T-helper 1 cell (primary cell): ENCODE measurements at regions not wholly inside any gene's neighbourhood (a gene's known extent, or its start where the extent isn't known, plus 50 kb on each side); places are given as distances from the start of the nearest gene placed in this dataset.
"Not testable (repeated sequence)": the region's sequence is repeated elsewhere in the genome, so short reads cannot be mapped to it uniquely, and the experiment has no call there.

Source experiments
- DNase-seq, 5 donors: peaks; one replicate each; pipeline ENCODE4 v3.0.0-alpha.2; 2012 to 2020

GRCh38 chrX:11836284-11836683, 78.2 kb downstream of the MSL3 start:
- no peak for DNase-seq

GRCh38 chrX:11837437-11837836, 79.4 kb downstream of the MSL3 start:
- DNase-seq: no peak

DNA sequence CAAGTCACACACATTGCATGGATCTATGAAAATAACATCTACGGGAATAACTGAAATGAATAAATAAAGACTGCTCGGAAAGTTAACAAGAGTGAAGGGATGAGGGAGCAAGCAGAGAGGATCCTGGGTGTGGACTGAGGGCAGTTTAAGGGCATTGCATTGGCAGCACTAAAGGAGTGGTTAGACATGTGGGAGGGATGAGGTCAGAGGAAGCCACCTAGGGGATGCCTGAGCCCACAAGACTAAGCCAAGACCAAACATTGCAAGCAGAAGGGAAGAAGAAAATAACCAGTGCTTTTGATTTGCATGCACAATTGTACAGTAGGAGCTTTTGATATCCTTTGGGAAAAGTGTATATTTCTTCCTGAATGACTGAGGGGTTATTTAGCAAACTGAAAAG, 106.1 kb downstream of the MSL3 start:
- DNase-seq: no peak

DNA sequence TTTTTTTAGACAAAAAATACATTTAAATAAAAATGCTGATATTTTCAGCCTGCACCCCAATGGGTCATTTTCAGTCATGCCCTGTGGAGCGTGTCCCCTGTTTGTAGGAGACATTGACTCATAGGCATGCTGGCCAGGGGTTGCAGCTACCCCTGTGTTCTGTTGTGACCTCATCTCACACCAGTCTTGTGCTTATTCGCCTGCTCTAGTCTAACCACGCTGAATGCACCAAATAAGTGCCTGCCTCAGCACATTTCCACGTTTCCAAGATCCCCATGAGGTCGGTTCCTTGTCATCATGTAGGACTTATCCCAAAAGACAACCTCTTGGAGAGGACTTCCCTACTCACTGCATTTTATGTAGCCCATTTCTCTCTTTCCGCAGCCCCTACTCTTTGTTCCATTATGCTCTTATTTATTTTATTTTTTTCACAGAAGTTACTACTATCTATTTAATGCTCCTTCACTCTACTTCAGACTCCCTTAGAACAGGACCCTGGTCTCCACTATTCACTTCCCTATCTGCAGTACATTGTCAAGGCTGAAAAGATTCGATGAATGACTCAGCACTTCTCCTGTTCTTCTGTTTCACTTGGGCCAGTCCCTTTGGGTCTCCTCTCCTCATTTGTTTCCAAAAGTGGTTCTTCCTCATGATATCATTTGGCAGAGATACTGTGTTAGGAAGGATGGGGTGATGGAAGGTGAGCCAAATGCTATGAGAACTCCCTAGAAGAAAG, 109.7 kb downstream of the MSL3 start:
- DNase-seq: no peak

DNA sequence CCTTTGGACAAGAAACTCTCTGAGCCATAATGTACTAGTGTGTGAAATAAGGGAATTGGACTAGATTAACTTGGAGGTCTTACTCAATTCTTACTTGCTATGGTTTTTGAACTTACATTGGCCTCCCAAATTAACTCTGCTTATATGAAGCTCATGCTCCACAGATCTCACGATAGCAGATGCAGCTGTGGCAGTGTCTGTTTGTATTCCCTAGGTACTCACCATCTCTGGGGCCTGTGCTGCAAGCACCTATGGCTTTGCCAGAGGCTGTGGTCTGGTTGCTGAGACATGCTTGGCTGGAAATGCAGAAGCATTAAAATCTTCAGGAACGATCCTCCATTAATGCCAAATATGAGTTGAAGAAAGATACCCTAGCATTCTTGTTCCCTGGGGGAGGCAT, 112.8 kb downstream of the MSL3 start:
- no peak for DNase-seq

- DNase-seq: no peak
Observed at GRCh38 chrX:11881485-11882170, 123.6 kb downstream of the MSL3 start.

- no peak for DNase-seq
Observed at GRCh38 chrX:11886745-11887144, 128.7 kb downstream of the MSL3 start.

GRCh38 chrX:11887175-11887574, 129.1 kb downstream of the MSL3 start:
- no peak for DNase-seq

DNA sequence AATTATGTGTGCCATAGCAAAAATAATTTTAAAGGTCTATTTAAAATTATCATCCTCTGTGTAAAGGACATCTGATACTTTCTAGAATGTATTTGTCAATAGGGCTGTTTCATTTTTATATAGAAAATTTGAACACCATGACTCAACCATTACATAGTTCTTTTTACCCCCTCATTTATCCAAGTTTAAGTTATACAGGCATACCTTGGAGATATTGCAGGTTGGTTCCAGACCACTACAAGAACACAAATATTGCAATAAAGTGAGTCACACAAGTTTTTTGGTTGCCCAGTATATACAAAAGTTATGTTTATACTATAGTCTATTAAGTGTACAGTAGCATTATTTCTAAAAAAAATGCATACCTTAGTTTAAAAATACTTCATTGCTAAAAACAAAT, 130.4 kb downstream of the MSL3 start:
- DNase-seq: no peak

GRCh38 chrX:11889791-11890190, 131.8 kb downstream of the MSL3 start:
- no peak for DNase-seq

DNA sequence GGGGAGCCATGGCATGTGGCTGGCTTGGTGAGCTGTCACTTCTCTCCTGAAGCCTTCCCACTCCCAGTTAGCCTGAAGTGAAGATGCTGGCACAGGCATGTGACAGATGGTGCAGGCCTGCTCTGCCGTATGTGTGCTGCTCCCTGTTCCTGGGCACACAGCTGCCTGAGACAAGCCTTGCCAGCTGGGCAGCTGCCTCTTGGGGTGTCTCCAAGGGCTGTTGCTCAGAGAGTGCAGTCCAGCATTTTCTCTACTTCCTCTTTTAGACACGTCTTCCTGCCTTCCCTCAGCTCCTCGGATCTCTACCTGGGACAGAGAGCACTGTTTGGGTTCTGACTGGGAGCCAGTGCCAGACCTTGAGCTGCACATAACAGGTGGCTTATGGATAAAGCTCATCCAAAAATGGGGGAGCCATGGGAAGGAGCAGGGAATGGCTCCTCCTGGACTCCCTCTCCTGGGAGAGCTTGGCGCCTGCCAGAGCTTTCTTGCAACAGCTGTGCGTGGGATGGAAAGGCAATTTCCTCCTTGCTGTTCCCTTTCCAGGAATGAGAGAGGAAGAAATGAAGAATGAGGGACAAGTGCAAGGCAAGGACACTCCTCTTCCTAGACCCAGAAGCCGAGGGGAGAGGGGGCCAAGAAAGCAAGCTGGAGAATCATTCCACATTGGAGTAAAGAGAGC, 132.9 kb downstream of the MSL3 start:
- no peak for DNase-seq

GRCh38 chrX:11893933-11894710, 136.1 kb downstream of the MSL3 start:
- DNase-seq: no peak

GRCh38 chrX:11899091-11899490, 141.1 kb downstream of the MSL3 start:
- no peak for DNase-seq

DNA sequence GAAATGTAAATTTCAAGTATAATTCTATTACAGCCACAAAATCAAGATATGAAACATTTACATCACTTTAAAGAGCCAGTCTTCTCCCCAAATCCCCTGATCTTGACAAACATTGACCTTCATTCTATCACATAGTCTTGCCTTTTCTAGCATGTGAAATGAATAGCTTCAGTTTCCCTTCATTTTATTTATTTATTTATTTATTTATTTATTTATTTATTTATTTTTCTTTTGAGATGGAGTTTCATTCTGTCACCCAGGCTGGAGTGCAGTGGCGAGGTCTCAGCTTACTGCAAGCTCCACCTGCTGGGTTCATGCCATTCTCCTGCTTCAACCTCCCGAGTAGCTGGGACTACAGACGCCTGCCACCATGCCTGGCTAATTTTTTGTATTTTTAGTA, 147.9 kb downstream of the MSL3 start:
- not testable (repeated sequence) for DNase-seq

GRCh38 chrX:11908371-11908770, 150.3 kb downstream of the MSL3 start:
- DNase-seq: peak in 1 of 5 donors; percentile 13

GRCh38 chrX:11913001-11913400, 155.0 kb downstream of the MSL3 start:
- DNase-seq: no peak

GRCh38 chrX:11929476-11929875, 171.4 kb downstream of the MSL3 start:
- no peak for DNase-seq

DNA sequence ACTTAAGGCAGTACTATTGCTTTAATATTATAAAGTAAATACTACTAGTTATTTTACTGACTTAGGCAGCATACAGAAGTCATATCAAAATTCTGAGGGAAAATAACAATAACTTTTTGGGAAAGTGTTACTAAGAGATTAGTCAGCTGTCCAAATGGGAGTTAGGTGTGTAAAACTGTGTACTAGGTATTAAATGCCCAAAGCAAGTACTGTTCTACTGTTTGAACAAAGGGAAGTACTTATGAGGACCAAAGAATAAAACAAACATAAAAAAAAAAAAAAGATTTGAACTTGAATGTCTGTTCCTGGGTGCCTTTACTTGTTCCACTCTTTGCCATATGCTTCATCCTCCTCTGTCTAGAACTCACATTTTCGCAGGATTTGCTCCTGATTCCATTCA, 174.4 kb downstream of the MSL3 start:
- DNase-seq: no peak

DNA sequence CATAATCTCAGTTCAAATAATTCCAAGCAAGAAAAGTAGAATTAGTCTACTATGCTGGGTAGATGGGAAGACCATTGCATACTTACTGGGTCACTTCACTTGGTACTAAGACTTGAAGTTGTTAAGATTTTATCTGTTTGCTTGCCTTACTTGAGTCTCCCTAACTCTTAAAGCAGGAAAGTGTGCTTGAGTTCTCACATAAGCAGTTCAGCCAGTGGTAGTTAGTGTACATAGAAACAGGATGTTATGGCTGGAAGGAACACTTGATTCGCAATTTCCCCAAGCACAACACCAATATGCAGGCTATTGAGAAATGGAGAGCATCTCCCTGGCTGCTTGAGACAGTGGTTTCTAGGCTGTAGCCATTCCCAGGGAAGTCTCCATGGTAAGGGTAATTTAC, 176.1 kb downstream of the MSL3 start:
- DNase-seq: no peak

DNA sequence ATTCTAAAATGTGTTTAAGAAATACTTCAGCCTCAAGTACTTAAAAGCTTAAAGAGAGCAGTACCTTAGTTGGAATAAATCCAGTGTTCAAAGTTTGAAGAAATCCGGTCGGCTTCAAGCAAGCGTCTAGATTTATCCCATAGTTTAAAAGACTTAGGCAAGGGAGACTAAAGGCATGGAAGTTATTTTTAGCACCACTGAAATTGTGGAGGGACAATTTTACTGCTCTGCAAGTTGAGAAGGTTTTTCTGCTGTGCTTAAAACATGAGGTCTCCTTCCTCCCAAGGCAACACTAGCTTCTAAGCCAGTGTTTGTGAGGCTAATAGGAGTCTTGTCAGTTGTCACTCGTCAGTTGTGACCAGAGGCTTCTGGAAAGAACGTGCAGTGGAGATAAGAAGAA, 183.5 kb downstream of the MSL3 start:
- DNase-seq: no peak

DNA sequence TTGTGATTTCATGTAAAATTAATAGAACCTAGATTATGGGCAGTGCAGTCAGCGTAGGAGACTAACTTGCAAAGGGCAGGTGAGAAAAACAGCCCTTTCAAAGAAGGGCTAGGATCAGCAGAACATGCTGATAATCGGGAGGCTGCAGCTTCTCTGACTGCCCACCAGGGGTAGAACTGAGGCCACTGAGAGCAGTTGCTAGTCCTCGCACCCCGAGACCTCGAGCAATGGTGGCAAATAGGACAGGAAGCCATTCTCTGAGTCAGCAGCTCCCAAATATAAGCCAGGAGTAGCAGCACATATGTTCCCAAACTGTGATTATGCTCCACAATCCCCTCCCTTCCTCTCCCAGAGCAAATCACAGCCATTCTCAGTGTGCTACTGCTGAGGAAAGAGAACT, 186.5 kb downstream of the MSL3 start:
- DNase-seq: no peak

GRCh38 chrX:11949291-11949690, 189.0 kb upstream of the FRMPD4 start:
- DNase-seq: no peak

GRCh38 chrX:11952176-11952720, 186.0 kb upstream of the FRMPD4 start:
- no peak for DNase-seq
